DND-41 (cell line): ENCODE measurements at regions not wholly inside any gene's neighbourhood (a gene's known extent, or its start where the extent isn't known, plus 50 kb on each side); places are given as distances from the start of the nearest gene placed in this dataset.
A peak's percentile ranks its signal among the peaks of the same experiment; 100 is the strongest.

ENCODE experiments used
- CTCF ChIP-seq: IDR thresholded peaks from 2 replicates; pipeline ENCODE4 v1.5.1; 2012; ENCODE audit warnings: borderline replicate concordance, low read length, moderate library complexity, mild to moderate bottlenecking; ENCODE audit not compliant: poor library complexity, severe bottlenecking; ENCODE audit errors: extremely low read depth
- EZH2 ChIP-seq: IDR thresholded peaks from 3 replicates; pipeline ENCODE4 v1.6.1; 2012; ENCODE audit warnings: borderline replicate concordance, low read depth, mild to moderate bottlenecking, moderate library complexity, low read length, inconsistent platforms; ENCODE audit not compliant: severe bottlenecking

- TF ChIP-seq CTCF = peak; percentile 80
- no peak for TF ChIP-seq EZH2
These were observed 910.0 kb downstream of the TMEM121 start for GRCh38 chr14:106436310-106436905.
